GM19452 (cell line): ENCODE measurements at regions not wholly inside any gene's neighbourhood (a gene's known extent, or its start where the extent isn't known, plus 50 kb on each side); places are given as distances from the start of the nearest gene placed in this dataset.

ENCODE experiments used
- ATAC-seq: cut with Tn5 transposase; IDR thresholded peaks from one replicate; pipeline ENCODE4 v1.9.1; 2021; ENCODE audit not compliant: unreplicated experiment

- ATAC-seq = no peak
These were observed 325.6 kb downstream of the SEC23A start for GRCh38 chr14:38777401-38777800.

GRCh38 chr14:38775986-38776385, 327.0 kb downstream of the SEC23A start:
- no peak for ATAC-seq

- no peak for ATAC-seq
These were observed 328.9 kb downstream of the SEC23A start for GRCh38 chr14:38774162-38774561.

DNA sequence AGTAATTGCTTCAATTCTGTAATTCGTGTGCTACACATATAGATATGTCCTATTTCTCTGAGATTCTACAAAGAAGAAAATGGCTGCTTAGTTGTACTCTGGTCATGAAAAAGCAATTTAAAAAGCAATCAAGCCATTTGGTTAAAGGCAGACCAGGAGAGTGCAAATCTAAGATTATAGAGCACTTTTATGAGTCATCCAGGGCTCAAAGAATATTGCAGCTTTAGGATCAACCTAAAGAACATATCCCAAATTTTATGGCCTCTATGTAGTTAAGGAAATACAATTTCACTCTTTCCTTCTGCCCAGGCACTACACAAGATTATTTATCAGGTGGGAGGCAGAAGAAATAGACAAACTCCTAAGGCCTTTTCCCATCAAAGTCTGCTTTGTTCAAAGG, 332.8 kb downstream of the SEC23A start:
- no peak for ATAC-seq

DNA sequence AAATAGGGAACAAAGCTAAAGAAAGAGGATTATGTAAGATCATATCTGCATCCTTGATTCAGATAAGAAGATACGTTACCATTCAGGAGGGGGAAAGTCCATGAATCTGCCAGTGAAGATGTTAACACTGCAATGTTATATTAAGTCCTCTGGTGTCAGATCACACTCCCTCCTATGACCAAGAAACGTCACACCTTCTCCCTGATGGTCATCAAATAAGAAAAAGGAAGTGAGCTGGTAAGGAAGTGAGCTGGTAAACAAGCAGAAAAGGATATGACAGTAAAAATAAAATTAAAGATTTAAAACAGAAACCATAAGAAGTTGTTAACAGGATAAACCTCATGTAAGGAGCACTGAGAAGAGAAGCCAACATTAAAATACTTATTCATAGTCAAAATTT, 340.2 kb downstream of the SEC23A start:
- ATAC-seq = no peak

- ATAC-seq = no peak
These were observed 340.6 kb downstream of the SEC23A start for GRCh38 chr14:38762426-38762825.

DNA sequence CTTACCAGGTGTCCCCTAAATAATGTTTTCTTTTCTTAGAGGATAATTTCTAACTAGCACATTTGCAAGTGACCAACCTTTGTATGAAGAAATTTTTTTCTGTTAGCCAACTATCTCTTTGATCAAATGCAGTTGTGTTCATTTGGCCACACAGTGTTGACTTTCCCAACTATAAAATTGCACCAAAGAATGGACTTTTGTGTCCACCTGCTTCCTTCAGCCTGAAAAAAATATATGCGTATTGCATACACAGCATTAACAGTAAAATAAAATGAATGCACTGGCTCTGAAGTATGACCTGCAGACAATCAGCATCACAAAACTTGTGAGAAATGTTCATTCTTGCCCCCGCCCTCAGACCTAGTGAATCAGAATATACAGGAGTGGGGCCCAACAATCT, 342.0 kb downstream of the SEC23A start:
- ATAC-seq = no peak

- ATAC-seq = no peak
These were observed 344.4 kb downstream of the SEC23A start for GRCh38 chr14:38758661-38759060.

DNA sequence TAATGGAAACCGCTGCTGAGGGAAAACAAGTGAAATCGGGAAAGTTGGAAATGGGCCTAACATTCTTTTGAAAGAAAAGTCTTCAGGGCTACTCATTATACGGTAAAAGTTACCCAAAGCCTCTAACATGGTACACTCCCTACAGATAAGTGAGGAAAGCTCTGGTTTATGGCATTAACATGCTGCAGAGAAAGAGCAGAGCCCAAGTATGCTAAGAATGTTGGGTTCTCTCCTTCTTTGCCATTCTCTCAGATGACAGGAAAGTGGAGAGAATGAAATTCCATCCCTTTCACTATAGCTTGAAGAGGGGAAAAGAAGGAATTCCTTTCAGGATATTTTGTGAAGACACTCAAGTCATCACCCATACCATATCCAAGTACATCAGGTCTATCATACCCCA, 348.0 kb downstream of the SEC23A start:
- no peak for ATAC-seq

- ATAC-seq = no peak
These were observed 350.3 kb downstream of the SEC23A start for GRCh38 chr14:38752750-38753149.

- ATAC-seq = no peak
These were observed 350.7 kb downstream of the SEC23A start for GRCh38 chr14:38752341-38752740.

GRCh38 chr14:38751459-38751858, 351.6 kb downstream of the SEC23A start:
- ATAC-seq = no peak

DNA sequence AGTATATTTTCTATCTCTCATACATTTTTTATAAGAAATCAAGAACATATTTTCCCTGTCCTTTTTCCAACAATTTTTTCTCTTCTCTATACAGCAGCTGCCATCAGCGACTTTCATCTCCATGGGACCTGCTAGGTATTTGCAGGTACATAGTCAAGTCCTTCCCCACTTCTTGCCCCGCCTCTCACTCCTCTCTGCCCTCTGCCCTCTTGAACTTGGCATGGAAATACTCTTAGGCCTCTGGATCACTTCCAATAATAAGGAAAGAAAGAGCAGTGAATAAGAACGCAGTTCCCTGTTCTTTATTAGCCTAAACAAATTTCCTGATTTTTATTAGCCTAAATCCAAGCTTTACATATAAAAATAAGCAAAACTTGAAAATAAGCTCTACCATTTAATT, 353.1 kb downstream of the SEC23A start:
- ATAC-seq = no peak

- no peak for ATAC-seq
These were observed 357.2 kb downstream of the SEC23A start for GRCh38 chr14:38745861-38746260.

DNA sequence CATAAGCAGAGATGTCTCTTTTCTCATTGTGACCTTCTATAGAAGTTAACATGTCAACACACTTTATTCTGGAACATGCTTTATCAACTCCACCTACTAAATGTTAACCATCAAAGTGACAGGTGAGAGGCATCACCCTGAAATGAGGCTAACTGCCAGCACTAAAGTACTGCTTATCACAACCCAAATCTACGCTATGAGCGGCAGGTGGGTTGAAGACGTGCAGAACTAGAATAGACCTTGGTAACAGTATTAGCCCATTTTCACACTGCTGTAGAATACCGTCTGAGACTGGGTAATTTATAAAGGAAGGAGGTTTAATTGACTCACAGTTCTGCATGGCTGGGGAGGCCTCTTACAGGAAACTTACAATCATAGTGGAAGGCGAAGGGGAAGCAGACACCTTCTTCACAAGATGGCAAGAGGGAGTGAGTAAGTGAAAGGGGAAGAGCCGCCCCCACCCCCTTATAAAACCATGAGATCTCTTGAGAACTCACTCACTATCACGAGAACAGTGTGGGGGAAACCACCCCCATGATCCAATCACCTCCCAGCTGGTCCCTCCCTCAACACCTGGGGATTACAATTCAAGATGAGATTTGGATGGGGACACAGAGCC, 359.0 kb downstream of the SEC23A start:
- no peak for ATAC-seq

GRCh38 chr14:38737686-38738407, 365.2 kb downstream of the SEC23A start:
- no peak for ATAC-seq

- ATAC-seq = no peak
These were observed 368.0 kb downstream of the SEC23A start for GRCh38 chr14:38735005-38735404.

GRCh38 chr14:38731962-38732361, 371.1 kb downstream of the SEC23A start:
- ATAC-seq = no peak

GRCh38 chr14:38730420-38730819, 372.6 kb downstream of the SEC23A start:
- no peak for ATAC-seq

GRCh38 chr14:38727731-38728130, 375.3 kb downstream of the SEC23A start:
- ATAC-seq = no peak

DNA sequence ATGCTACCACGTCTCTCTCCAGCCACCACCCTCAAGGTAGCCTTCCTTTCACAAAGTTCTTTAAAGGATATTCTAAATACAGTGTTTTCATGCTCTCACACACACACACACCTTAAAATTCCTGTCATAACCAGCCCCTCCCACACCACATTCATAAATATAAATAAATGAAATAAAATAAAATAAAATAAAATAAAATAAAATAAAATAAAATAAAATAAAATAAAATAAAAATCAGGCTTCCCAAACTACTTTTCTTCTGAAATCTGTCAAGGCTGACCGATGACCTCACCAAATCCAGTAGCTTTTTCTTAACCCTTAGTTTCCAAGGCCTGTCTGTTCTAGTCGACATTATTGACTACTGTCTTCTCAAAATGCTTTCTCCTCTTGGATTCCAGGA, 378.4 kb downstream of the SEC23A start:
- no peak for ATAC-seq

GRCh38 chr14:38723959-38724358, 379.1 kb downstream of the SEC23A start:
- no peak for ATAC-seq

DNA sequence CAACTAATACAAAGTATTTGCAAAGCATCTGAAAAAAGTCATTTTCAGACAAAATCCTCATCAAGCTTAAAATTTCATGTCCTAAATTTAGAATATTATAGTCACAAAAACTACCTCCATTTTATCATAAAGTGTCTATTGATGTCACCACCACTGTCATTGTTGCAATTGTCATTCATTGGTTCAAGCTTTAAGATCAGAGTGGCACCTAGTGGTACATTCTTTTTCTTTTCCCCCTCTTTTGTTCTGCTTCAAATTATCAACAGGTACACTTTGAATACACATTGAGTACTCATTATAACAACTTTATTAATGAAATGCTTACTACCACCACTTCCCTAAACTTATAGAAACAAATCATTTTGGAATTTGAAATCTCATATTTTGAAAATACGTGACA, 379.8 kb downstream of the SEC23A start:
- ATAC-seq = no peak
